HL-60 (cell line): ENCODE measurements at regions not wholly inside any gene's neighbourhood (a gene's known extent, or its start where the extent isn't known, plus 50 kb on each side); places are given as distances from the start of the nearest gene placed in this dataset.

Source experiments
- GABPA ChIP-seq: IDR thresholded peaks from 2 replicates; pipeline ENCODE4 v1.6.1; 2012; ENCODE audit warnings: low read depth
- POLR2AphosphoS5 ChIP-seq: IDR thresholded peaks from 2 replicates; pipeline ENCODE4 v1.6.1; 2012; ENCODE audit warnings: low read depth
- REST ChIP-seq: IDR thresholded peaks from 2 replicates; pipeline ENCODE4 v1.6.1; 2012; ENCODE audit warnings: low read depth; ENCODE audit not compliant: insufficient replicate concordance
- SPI1 ChIP-seq: IDR thresholded peaks from 2 replicates; pipeline ENCODE4 v1.6.1; 2012; ENCODE audit warnings: low read depth, mild to moderate bottlenecking, borderline replicate concordance
- TF ChIP-seq, protein P1 (sequence below): IDR thresholded peaks from one replicate; pipeline ENCODE4 v1.5.1; 2011; ENCODE audit warnings: low read length, control low read depth, inconsistent platforms; ENCODE audit not compliant: insufficient read depth

DNA sequence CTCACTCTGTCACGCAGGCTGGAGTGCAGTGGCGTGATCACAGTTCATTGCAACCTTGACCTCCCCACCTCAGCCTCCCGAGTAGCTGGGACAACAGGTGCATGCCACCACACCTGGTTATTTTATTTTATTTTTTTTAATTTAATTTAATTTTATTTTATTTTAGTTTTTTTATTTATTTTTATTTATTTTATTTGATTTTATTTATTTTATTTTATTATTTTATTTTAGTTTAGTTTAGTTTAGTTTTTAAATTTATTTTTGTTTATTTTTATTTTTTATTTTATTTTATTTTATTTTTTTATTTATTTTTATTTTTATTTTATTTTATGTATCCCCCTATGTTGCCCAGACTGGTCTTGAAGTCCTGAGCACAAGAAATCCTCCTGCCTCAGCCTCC, 202.3 kb upstream of the SLCO3A1 start:
- TF ChIP-seq, protein P1, sequence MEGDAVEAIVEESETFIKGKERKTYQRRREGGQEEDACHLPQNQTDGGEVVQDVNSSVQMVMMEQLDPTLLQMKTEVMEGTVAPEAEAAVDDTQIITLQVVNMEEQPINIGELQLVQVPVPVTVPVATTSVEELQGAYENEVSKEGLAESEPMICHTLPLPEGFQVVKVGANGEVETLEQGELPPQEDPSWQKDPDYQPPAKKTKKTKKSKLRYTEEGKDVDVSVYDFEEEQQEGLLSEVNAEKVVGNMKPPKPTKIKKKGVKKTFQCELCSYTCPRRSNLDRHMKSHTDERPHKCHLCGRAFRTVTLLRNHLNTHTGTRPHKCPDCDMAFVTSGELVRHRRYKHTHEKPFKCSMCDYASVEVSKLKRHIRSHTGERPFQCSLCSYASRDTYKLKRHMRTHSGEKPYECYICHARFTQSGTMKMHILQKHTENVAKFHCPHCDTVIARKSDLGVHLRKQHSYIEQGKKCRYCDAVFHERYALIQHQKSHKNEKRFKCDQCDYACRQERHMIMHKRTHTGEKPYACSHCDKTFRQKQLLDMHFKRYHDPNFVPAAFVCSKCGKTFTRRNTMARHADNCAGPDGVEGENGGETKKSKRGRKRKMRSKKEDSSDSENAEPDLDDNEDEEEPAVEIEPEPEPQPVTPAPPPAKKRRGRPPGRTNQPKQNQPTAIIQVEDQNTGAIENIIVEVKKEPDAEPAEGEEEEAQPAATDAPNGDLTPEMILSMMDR = no peak
- TF ChIP-seq REST (no peak), GABPA (no peak), POLR2AphosphoS5 (no peak), SPI1 (no peak)
